Dendritic cell treated with granulocyte-macrophage colony-stimulating factor and Interleukin-4, amounts not matched to agents 40 ng/mL and 50 ng/mL, for 4 days (primary cell): ENCODE measurements at regions not wholly inside any gene's neighbourhood (a gene's known extent, or its start where the extent isn't known, plus 50 kb on each side); places are given as distances from the start of the nearest gene placed in this dataset.

Experiments used
- H3K27ac Mint-ChIP-seq: one replicate; pipeline ENCODE4 v1.8.0; 2022; ENCODE audit warnings: mild to moderate bottlenecking, mixed read lengths
- H3K27me3 Mint-ChIP-seq: one replicate; pipeline ENCODE4 v1.8.0; 2022; ENCODE audit warnings: mild to moderate bottlenecking, mixed read lengths
- H3K36me3 Mint-ChIP-seq: one replicate; pipeline ENCODE4 v1.8.0; 2022; ENCODE audit warnings: low read depth, mixed read lengths
- H3K4me1 Mint-ChIP-seq: one replicate; pipeline ENCODE4 v1.8.0; 2022; ENCODE audit warnings: low read depth, mixed read lengths
- H3K4me3 Mint-ChIP-seq: one replicate; pipeline ENCODE4 v1.8.0; 2022; ENCODE audit warnings: mild to moderate bottlenecking, moderate library complexity, mixed read lengths
- H3K9me3 Mint-ChIP-seq: one replicate; pipeline ENCODE4 v1.8.0; 2022; ENCODE audit warnings: mixed read lengths
- intact Hi-C: fragments of 100-400 bp; cut with micrococcal nuclease; formaldehyde crosslinking; loops from one replicate; pipeline ENCODE4 v1.15.0; 2022

GRCh38 chr3:134084242-134084950 is 54.7 kb upstream of the SLCO2A1 start:
- H3K4me1 Mint-ChIP-seq, result no peaks in the 10 kb centered on the region
- H3K27ac Mint-ChIP-seq, result no peak overlapping the region
- intact Hi-C loops, result no loop called here
- H3K27me3 Mint-ChIP-seq, result no peaks in the 10 kb centered on the region
- no peaks in the 10 kb centered on the region for H3K9me3 Mint-ChIP-seq
- no peaks in the 10 kb centered on the region for H3K36me3 Mint-ChIP-seq
- no peak overlapping the region for H3K4me3 Mint-ChIP-seq

DNA sequence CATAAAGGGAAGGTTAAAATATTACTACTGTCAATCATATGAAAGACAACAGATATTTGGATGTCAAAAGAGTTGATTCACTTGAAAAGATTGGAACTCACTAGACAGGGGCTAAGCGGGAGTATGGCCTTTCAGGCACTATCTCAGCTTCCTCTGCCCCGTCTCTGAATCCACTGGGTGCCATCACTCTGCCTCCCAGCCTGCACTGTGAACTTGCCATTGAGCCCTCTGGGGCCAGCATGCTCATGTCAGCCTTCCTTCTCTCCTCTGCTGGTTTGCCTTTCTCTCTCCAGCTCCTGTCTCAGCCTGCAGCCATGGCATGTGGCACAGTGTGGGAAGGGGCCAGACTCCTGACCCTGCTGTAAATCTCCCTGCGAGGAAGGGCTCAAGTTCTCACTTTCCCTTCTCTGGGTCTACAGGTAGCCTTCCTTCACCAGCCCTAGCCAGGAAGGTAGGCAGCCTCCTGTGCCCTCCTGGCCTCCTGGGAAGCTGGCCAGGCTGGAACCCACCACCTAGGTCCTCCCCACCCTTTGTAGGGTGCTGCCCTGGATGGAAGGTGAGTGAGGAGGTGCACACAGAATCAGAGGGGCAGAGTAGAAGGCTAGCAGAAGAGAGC is 54.0 kb upstream of the SLCO2A1 start:
- intact Hi-C loops, result no loop called here
- H3K4me1 Mint-ChIP-seq, result no peaks in the 10 kb centered on the region
- no peaks in the 10 kb centered on the region for H3K36me3 Mint-ChIP-seq
- no peaks in the 10 kb centered on the region for H3K27me3 Mint-ChIP-seq
- H3K27ac Mint-ChIP-seq, result no peak overlapping the region
- no peaks in the 10 kb centered on the region for H3K9me3 Mint-ChIP-seq
- no peak overlapping the region for H3K4me3 Mint-ChIP-seq

DNA sequence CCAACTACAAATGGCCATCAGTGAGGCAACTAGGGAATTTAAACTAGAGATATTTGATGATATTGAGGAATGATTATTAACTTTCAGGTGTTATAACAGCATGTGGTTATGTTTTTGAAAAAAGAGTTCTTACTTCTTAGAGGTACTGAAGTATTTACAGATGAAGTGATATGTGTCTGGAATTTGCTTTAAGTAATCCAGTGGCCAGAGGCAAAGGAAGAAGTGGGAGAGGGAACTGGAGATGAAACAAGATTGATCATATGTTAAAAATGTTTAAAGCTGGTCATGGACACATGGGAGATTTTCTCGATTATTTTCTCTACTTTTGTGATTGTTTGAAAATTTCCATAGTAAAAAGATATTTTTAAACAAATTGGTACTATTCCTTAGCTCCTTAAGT is 53.3 kb upstream of the SLCO2A1 start:
- Mint-ChIP-seq H3K27ac (no peak overlapping the region), H3K4me1 (no peaks in the 10 kb centered on the region), H3K27me3 (no peaks in the 10 kb centered on the region), H3K36me3 (no peaks in the 10 kb centered on the region), H3K4me3 (no peak overlapping the region), H3K9me3 (no peaks in the 10 kb centered on the region)
- intact Hi-C loops, result no loop called here

DNA sequence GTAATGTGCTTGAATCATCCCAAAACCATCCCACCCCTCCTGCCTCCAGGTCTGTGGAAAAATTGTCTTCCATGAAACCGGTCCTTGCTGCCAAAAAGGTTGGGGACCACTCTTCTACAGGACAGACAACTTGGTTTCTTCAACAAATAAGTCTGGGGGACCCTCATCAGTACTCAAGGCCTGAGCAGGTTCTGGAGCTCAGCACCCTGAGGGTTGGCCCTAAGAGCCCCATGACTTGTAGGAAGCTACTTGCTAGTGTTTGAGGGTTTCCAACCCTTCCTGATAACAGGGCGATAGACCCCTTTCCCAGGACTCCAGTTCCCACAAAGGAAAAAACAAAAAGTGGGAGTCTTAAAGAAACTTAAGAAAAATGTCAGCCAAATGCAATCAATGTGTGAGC is 52.9 kb upstream of the SLCO2A1 start:
- Mint-ChIP-seq H3K27ac (no peak overlapping the region), H3K4me1 (no peaks in the 10 kb centered on the region), H3K4me3 (no peak overlapping the region), H3K9me3 (no peaks in the 10 kb centered on the region), H3K36me3 (no peaks in the 10 kb centered on the region), H3K27me3 (no peaks in the 10 kb centered on the region)
- intact Hi-C loops, result no loop called here

- H3K9me3 Mint-ChIP-seq, result no peaks in the 10 kb centered on the region
- no peaks in the 10 kb centered on the region for H3K36me3 Mint-ChIP-seq
- no peak overlapping the region for H3K4me3 Mint-ChIP-seq
- H3K27me3 Mint-ChIP-seq, result no peaks in the 10 kb centered on the region
- H3K27ac Mint-ChIP-seq, result no peak overlapping the region
- no peaks in the 10 kb centered on the region for H3K4me1 Mint-ChIP-seq
- intact Hi-C loops, result no loop called here
Observed at GRCh38 chr3:134081211-134081610, 51.5 kb upstream of the SLCO2A1 start.

DNA sequence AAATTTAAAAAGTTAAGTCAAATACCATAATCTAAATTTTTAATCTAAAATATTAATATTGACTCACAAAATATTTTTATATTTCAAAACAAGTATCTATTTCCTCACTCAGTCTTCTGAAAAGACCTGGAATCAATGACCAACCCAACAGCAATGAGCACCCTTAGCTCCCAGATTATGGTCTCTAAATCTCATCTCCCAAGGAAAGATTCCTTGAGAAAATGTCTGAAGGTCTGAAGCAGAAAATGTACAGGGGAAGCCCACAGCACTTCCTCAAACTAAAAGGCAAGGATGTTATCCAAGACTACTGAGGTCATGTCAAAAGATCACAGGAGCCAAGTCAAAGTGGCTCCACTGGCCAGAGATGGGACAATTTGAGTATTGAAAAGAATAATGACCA is 51.0 kb upstream of the SLCO2A1 start:
- no peak overlapping the region for H3K4me3 Mint-ChIP-seq
- H3K27ac Mint-ChIP-seq, result no peak overlapping the region
- no peaks in the 10 kb centered on the region for H3K4me1 Mint-ChIP-seq
- H3K36me3 Mint-ChIP-seq, result no peaks in the 10 kb centered on the region
- H3K9me3 Mint-ChIP-seq, result no peaks in the 10 kb centered on the region
- intact Hi-C loops, result no loop called here
- no peaks in the 10 kb centered on the region for H3K27me3 Mint-ChIP-seq

GRCh38 chr3:134079761-134080160 is 50.0 kb upstream of the SLCO2A1 start:
- Mint-ChIP-seq H3K4me3 (no peak overlapping the region), H3K27ac (no peak overlapping the region), H3K36me3 (no peaks in the 10 kb centered on the region), H3K27me3 (no peaks in the 10 kb centered on the region), H3K9me3 (no peaks in the 10 kb centered on the region), H3K4me1 (no peaks in the 10 kb centered on the region)
- intact Hi-C loops, result no loop called here
